ENCODE measurements at regions not wholly inside any gene's neighbourhood (a gene's known extent, or its start where the extent isn't known, plus 50 kb on each side); places are given as distances from the start of the nearest gene placed in this dataset.

DNA sequence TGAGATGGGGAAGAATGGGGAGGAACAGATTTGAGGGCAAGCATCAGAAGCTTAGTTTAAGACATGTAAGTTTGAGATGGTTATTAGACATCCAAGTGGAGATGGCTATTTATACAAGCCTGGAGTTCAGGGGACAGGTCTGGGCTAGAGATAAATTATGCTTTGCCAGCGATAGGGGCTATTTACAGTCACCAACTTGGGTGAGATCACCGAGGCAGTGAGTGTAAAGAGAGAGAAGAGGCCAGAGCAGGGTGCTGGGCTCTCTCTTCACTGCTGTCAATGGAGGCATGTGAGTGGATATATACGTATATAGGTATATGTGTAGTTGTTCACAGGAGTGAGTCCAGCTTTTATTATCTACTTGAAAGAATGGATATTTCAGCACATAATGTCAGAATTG lies 81.0 kb downstream of the QPCT start:
- Histone ChIP-seq H3K4me1 (ENCODE audit: low read length) (no peaks in the 10 kb centered on the region), H3K4me3 (ENCODE audit: low read length) (no peak overlapping the region), H2AFZ (ENCODE audit: low read length) (no peak overlapping the region), H4K20me1 (ENCODE audit: insufficient read depth, low read depth, low read length) (no peaks in the 10 kb centered on the region), H3K27me3 (ENCODE audit: low read length) (no peaks in the 10 kb centered on the region), H3K79me2 (ENCODE audit: low read length) (no peaks in the 10 kb centered on the region), H3K4me2 (ENCODE audit: low read depth, low read length, poor library complexity, severe bottlenecking) (no peak overlapping the region), H3K9me2 (replicated peaks; ENCODE audit: insufficient read depth, low read length) (no peaks in the 10 kb centered on the region), H3K9me3 (ENCODE audit: low read length) (no peaks in the 10 kb centered on the region), H3K9ac (ENCODE audit: low read length) (no peak overlapping the region), H3K27ac (ENCODE audit: low read length) (no peak overlapping the region), H3K36me3 (ENCODE audit: insufficient read depth, low read length) (no peaks in the 10 kb centered on the region)
- DNase-seq, result no peak

DNA sequence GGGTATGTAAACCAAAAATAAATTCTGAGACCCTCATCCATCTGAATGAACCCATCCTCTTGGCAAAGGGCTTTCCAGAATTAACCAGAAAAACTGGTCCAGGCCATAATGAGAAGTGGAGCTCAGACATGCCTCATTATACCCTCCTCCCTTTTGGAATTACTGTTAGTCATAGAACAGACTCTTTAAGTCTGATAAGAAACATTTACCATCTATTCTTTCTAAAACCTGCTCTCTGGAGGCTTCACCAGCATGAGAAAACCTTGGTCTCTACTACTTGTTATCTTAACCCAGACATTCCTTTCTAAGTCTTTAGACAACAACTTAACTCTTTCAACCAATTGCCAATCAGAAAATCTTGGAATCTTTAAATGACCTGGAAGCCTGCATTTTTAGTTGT lies 82.8 kb downstream of the QPCT start:
- no peaks in the 10 kb centered on the region for H3K9me3 ChIP-seq (ENCODE audit: low read length)

DNA sequence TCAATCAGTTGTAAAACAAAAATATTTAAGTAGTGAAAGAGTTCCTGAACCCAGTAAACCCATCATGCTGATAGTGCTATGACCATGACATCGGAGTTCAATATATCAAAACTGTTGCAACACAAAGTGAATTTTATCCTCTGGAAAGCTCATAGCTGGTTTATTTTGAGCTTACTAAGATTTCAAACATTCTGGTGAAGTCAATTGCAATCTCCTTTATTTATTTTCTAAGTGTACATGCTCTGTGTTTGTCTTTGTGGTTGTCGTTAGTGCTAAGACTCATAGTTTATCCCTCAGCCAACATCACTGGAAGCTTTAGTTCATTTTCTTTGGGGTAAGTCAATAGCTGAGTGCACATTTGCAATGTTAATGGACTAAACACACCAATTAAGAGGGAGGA lies 91.9 kb downstream of the QPCT start:
- Histone ChIP-seq H3K36me3 (ENCODE audit: insufficient read depth, low read length) (no peaks in the 10 kb centered on the region), H3K4me1 (ENCODE audit: low read length) (no peaks in the 10 kb centered on the region), H3K4me3 (ENCODE audit: low read length) (no peak overlapping the region), H3K9me2 (replicated peaks; ENCODE audit: insufficient read depth, low read length) (no peaks in the 10 kb centered on the region), H2AFZ (ENCODE audit: low read length) (no peak overlapping the region), H3K9ac (ENCODE audit: low read length) (no peak overlapping the region), H3K9me3 (ENCODE audit: low read length) (no peaks in the 10 kb centered on the region), H3K27me3 (ENCODE audit: low read length) (no peaks in the 10 kb centered on the region; the same call in 1 of the 2 replicates), H4K20me1 (ENCODE audit: insufficient read depth, low read depth, low read length) (no peaks in the 10 kb centered on the region), H3K4me2 (ENCODE audit: low read depth, low read length, poor library complexity, severe bottlenecking) (no peak overlapping the region), H3K27ac (ENCODE audit: low read length) (no peak overlapping the region), H3K79me2 (ENCODE audit: low read length) (no peaks in the 10 kb centered on the region)
- DNase-seq, result peak; percentile 16

More for the DNA sequence above, 82.8 kb downstream of the QPCT start:
- Histone ChIP-seq H3K4me1 (ENCODE audit: low read length) (no peaks in the 10 kb centered on the region), H2AFZ (ENCODE audit: low read length) (no peak overlapping the region), H3K36me3 (ENCODE audit: insufficient read depth, low read length) (no peaks in the 10 kb centered on the region), H3K9me2 (replicated peaks; ENCODE audit: insufficient read depth, low read length) (no peaks in the 10 kb centered on the region), H3K4me3 (ENCODE audit: low read length) (no peak overlapping the region), H4K20me1 (ENCODE audit: insufficient read depth, low read depth, low read length) (no peaks in the 10 kb centered on the region), H3K27me3 (ENCODE audit: low read length) (no peaks in the 10 kb centered on the region), H3K27ac (ENCODE audit: low read length) (no peak overlapping the region), H3K79me2 (ENCODE audit: low read length) (no peaks in the 10 kb centered on the region), H3K9ac (ENCODE audit: low read length) (no peak overlapping the region), H3K4me2 (ENCODE audit: low read depth, low read length, poor library complexity, severe bottlenecking) (no peak overlapping the region)
- DNase-seq, result no peak

DNA sequence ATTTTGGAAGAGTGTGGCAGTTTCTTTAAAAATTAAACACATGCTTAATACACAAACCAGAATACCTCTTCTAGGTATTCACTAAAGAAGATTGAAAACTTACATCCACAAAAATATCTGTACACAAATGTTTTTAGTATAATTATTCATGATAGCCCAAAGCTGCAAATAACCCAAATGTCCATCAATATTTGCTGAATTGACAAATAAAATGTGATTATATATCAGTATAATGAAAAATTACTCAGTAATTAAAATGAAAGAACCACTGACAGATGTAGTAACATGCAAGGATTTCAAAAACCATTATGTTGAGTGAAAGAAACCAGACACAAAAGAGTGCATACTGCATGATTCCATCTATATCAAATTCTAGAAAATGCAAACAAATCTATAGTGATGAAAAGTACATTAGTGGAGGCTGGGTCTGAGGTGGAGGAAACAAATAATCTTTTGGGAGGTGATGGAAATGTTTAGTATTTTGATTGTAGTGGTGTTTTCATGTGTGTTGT lies 94.8 kb downstream of the QPCT start:
- H3K4me1 ChIP-seq (ENCODE audit: low read length), result no peaks in the 10 kb centered on the region
- no peaks in the 10 kb centered on the region for H3K36me3 ChIP-seq (ENCODE audit: insufficient read depth, low read length)
- DNase-seq, result peak; percentile 15
- no peak overlapping the region for H2AFZ ChIP-seq (ENCODE audit: low read length)
- H3K27me3 ChIP-seq (ENCODE audit: low read length), result no peaks in the 10 kb centered on the region; the same call in 1 of the 2 replicates
- H3K27ac ChIP-seq (ENCODE audit: low read length), result no peak overlapping the region
- no peak overlapping the region for H3K4me3 ChIP-seq (ENCODE audit: low read length)
- H4K20me1 ChIP-seq (ENCODE audit: insufficient read depth, low read depth, low read length), result no peaks in the 10 kb centered on the region
- no peak overlapping the region for H3K9ac ChIP-seq (ENCODE audit: low read length)
- H3K9me2 ChIP-seq (replicated peaks; ENCODE audit: insufficient read depth, low read length), result no peaks in the 10 kb centered on the region
- no peak overlapping the region for H3K4me2 ChIP-seq (ENCODE audit: low read depth, low read length, poor library complexity, severe bottlenecking)
- no peaks in the 10 kb centered on the region for H3K79me2 ChIP-seq (ENCODE audit: low read length)
- H3K9me3 ChIP-seq (ENCODE audit: low read length), result no peaks in the 10 kb centered on the region

DNA sequence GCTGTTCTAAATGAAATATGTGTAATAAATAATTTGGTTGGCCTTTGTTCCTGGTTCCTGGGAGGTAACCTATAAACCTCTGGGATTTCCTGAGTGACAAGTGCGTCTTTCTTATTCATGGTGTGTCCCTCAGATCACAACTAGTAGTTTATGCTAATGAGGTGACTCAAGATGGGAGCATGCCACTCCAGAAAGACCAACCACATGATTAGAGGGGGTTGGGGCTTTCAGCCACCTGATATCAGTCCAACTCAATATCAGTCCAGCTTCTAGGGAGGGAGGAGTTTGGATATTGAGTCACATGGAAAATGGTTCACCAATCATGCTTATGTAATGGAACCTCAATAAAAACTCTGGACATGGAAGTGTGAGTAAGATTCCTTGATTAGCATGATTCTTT lies 96.6 kb downstream of the QPCT start:
- Histone ChIP-seq H3K4me1 (ENCODE audit: low read length) (no peaks in the 10 kb centered on the region), H3K27me3 (ENCODE audit: low read length) (no peaks in the 10 kb centered on the region; the same call in 1 of the 2 replicates), H3K4me2 (ENCODE audit: low read depth, low read length, poor library complexity, severe bottlenecking) (no peak overlapping the region), H3K9me3 (ENCODE audit: low read length) (no peaks in the 10 kb centered on the region), H3K27ac (ENCODE audit: low read length) (no peak overlapping the region), H3K79me2 (ENCODE audit: low read length) (no peaks in the 10 kb centered on the region), H3K36me3 (ENCODE audit: insufficient read depth, low read length) (no peaks in the 10 kb centered on the region), H4K20me1 (ENCODE audit: insufficient read depth, low read depth, low read length) (no peaks in the 10 kb centered on the region), H3K9me2 (replicated peaks; ENCODE audit: insufficient read depth, low read length) (no peaks in the 10 kb centered on the region), H3K4me3 (ENCODE audit: low read length) (no peak overlapping the region), H2AFZ (ENCODE audit: low read length) (no peak overlapping the region), H3K9ac (ENCODE audit: low read length) (no peak overlapping the region)
- no peak for DNase-seq

DNA sequence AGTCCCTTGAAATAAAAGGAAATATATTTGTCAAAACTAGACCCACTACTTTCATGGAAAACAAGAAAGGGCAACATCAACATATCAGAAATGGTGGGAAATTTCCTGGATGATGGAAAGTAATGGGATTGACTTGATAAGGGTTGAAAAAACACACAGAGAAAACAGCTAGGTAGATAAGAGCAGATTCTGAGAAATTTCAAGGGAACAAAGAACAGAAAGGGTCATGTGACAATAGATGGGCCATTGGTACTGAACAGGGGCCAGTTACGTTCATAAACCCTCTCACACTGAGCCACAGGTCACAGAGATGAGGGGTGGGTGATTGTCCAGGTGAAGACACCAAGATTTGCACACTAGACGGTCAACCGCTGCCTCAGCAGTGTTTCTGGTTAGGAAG lies 98.7 kb downstream of the QPCT start:
- Histone ChIP-seq H3K36me3 (ENCODE audit: insufficient read depth, low read length) (no peaks in the 10 kb centered on the region), H4K20me1 (ENCODE audit: insufficient read depth, low read depth, low read length) (no peaks in the 10 kb centered on the region), H3K4me3 (ENCODE audit: low read length) (no peak overlapping the region), H3K4me1 (ENCODE audit: low read length) (no peaks in the 10 kb centered on the region), H3K9me3 (ENCODE audit: low read length) (no peaks in the 10 kb centered on the region), H3K9ac (ENCODE audit: low read length) (no peak overlapping the region), H3K4me2 (ENCODE audit: low read depth, low read length, poor library complexity, severe bottlenecking) (no peak overlapping the region), H3K9me2 (replicated peaks; ENCODE audit: insufficient read depth, low read length) (no peaks in the 10 kb centered on the region), H3K79me2 (ENCODE audit: low read length) (no peaks in the 10 kb centered on the region), H2AFZ (ENCODE audit: low read length) (no peak overlapping the region), H3K27ac (ENCODE audit: low read length) (no peak overlapping the region), H3K27me3 (ENCODE audit: low read length) (no peaks in the 10 kb centered on the region)
- no peak for DNase-seq

DNA sequence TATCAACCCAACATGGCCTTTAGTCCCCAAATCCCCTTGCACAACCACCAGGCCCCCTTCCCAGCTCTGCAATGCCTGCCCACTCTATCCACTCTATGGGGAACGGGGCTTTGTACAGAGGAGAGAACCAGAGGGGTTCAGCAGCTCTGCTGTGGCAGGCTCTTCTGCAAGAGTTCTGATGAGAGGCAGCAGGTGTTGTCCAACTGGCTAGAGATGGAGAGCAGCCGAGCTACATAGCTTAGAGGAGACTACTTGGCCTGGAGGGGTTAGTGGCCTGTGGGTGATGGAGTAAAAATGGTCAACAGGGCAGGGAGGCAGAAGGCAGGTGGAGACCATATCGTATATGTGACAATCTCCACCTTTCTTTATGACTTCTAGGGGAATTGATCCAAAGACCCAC lies 103.0 kb downstream of the QPCT start:
- Histone ChIP-seq H3K27me3 (ENCODE audit: low read length) (no peaks in the 10 kb centered on the region), H3K27ac (ENCODE audit: low read length) (no peak overlapping the region), H3K4me1 (ENCODE audit: low read length) (no peaks in the 10 kb centered on the region), H3K9me2 (replicated peaks; ENCODE audit: insufficient read depth, low read length) (no peaks in the 10 kb centered on the region), H3K9ac (ENCODE audit: low read length) (no peak overlapping the region), H3K9me3 (ENCODE audit: low read length) (no peaks in the 10 kb centered on the region), H3K4me2 (ENCODE audit: low read depth, low read length, poor library complexity, severe bottlenecking) (no peak overlapping the region), H3K79me2 (ENCODE audit: low read length) (no peaks in the 10 kb centered on the region), H2AFZ (ENCODE audit: low read length) (no peak overlapping the region), H4K20me1 (ENCODE audit: insufficient read depth, low read depth, low read length) (no peaks in the 10 kb centered on the region), H3K36me3 (ENCODE audit: insufficient read depth, low read length) (no peaks in the 10 kb centered on the region), H3K4me3 (ENCODE audit: low read length) (no peak overlapping the region)
- no peak for DNase-seq

DNA sequence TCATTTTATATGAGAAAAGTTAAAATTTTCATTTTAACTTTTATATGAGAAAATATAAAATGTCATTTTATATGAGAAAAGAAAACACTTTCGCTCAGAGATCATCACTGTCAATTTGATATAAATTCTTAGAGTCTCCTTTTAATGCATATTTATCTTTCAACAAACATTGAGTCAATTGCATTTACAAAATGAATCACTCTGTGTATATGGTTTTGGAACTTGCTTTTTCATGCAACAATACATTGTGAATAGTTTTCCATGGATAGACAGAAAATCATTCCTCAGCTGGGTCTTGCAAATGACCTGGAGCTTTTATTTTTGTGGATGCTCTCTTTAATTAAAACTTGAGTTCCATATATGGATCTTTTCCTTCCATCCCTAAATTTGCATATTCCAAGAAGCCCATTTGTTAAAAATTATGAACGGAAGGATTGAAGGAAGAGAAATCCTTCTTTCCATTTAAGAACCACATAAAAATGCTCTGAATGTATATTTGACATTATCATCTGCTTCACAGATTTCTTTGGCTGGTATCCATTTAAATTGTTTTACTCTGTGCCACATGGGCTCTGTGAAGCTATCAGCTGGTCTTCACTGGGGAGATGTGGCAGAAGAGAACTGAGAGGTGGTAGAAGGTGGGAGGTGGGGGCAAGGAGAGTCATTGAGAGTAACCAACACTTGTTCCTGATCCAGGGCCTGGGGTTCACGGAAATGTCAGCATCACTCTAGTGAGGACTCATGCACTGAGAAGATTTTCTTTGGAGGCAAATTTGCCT lies 104.1 kb downstream of the QPCT start:
- no peaks in the 10 kb centered on the region for H3K9me3 ChIP-seq (ENCODE audit: low read length)
- H3K9me2 ChIP-seq (replicated peaks; ENCODE audit: insufficient read depth, low read length), result no peaks in the 10 kb centered on the region
- no peaks in the 10 kb centered on the region for H3K27me3 ChIP-seq (ENCODE audit: low read length)
- no peaks in the 10 kb centered on the region for H3K4me1 ChIP-seq (ENCODE audit: low read length)
- no peak overlapping the region for H2AFZ ChIP-seq (ENCODE audit: low read length)
- no peak overlapping the region for H3K27ac ChIP-seq (ENCODE audit: low read length)
- no peak overlapping the region for H3K4me2 ChIP-seq (ENCODE audit: low read depth, low read length, poor library complexity, severe bottlenecking)
- H3K9ac ChIP-seq (ENCODE audit: low read length), result no peak overlapping the region
- no peaks in the 10 kb centered on the region for H4K20me1 ChIP-seq (ENCODE audit: insufficient read depth, low read depth, low read length)
- no peak for DNase-seq
- no peaks in the 10 kb centered on the region for H3K36me3 ChIP-seq (ENCODE audit: insufficient read depth, low read length)
- no peak overlapping the region for H3K4me3 ChIP-seq (ENCODE audit: low read length)
- no peaks in the 10 kb centered on the region for H3K79me2 ChIP-seq (ENCODE audit: low read length)

Data from Karpas-422 (cell line).